ENCODE measurements at regions not wholly inside any gene's neighbourhood (a gene's known extent, or its start where the extent isn't known, plus 50 kb on each side); places are given as distances from the start of the nearest gene placed in this dataset.

GRCh38 chr7:53596230-53596629 lies 560.8 kb downstream of the POM121L12 start:
- H3K4me1 ChIP-seq = no peaks in the 10 kb centered on the region
- TF ChIP-seq POLR2A (IDR thresholded peaks at IDR 0.05) (no peak), CTCF (IDR thresholded peaks at IDR 0.05) (peak in 1 of 6 experiments; percentile 37)
- H3K36me3 ChIP-seq = no peaks in the 10 kb centered on the region
- WGBS, 2 donors = 32 to 33% methylated on average over 1 of the region's 1 CpG
- DNase-seq = no peak
- no peak overlapping the region for H3K4me3 ChIP-seq
- intact Hi-C loops (cut with DNase I) = no loop called here
- no peak overlapping the region for H3K27ac ChIP-seq
- H3K9me3 ChIP-seq = no peaks in the 10 kb centered on the region
- no peaks in the 10 kb centered on the region for H3K27me3 ChIP-seq

- peaks cover 0 to 12% (median 0%) of the 10 kb centered on the region in 3 donors for H3K4me1 ChIP-seq
- 67 to 76% methylated on average over 3 to 4 of the region's 4 CpGs for WGBS, 2 donors
- H3K27me3 ChIP-seq = no peaks in the 10 kb centered on the region
- no peaks in the 10 kb centered on the region for H3K9me3 ChIP-seq
- no peak overlapping the region for H3K4me3 ChIP-seq
- intact Hi-C loops (cut with DNase I) = no loop called here
- H3K36me3 ChIP-seq = no peaks in the 10 kb centered on the region
- no peak overlapping the region for H3K27ac ChIP-seq
- DNase-seq = no peak
- TF ChIP-seq POLR2A (IDR thresholded peaks at IDR 0.05) = no peak
- TF ChIP-seq CTCF (IDR thresholded peaks at IDR 0.05) = no peak
Measured at GRCh38 chr7:53600296-53600695, 564.9 kb downstream of the POM121L12 start.

GRCh38 chr7:53602817-53603418 lies 567.5 kb downstream of the POM121L12 start:
- Histone ChIP-seq H3K27ac (peak overlapping the region in 1 of 4 donors; percentile 29), H3K9me3 (no peaks in the 10 kb centered on the region), H3K27me3 (no peaks in the 10 kb centered on the region), H3K36me3 (no peaks in the 10 kb centered on the region), H3K4me3 (no peak overlapping the region), H3K4me1 (peaks cover 0 to 12% (median 0%) of the 10 kb centered on the region in 3 donors)
- 50% methylated on average over 2 to 5 of the region's 6 CpGs for WGBS, 2 donors
- TF ChIP-seq CTCF (IDR thresholded peaks at IDR 0.05) (no peak), POLR2A (IDR thresholded peaks at IDR 0.05) (no peak)
- intact Hi-C loops (cut with DNase I) = no loop called here
- DNase-seq = no peak

GRCh38 chr7:53603461-53603860 lies 568.0 kb downstream of the POM121L12 start:
- Histone ChIP-seq H3K9me3 (no peaks in the 10 kb centered on the region), H3K36me3 (no peaks in the 10 kb centered on the region), H3K27me3 (no peaks in the 10 kb centered on the region), H3K27ac (peak overlapping the region in 1 of 4 donors; percentile 29), H3K4me1 (peaks cover 0 to 12% (median 0%) of the 10 kb centered on the region in 3 donors), H3K4me3 (no peak overlapping the region)
- TF ChIP-seq CTCF (IDR thresholded peaks at IDR 0.05) (no peak), POLR2A (IDR thresholded peaks at IDR 0.05) (no peak)
- DNase-seq = no peak
- WGBS, 2 donors = 37% methylated on average over 6 of the region's 6 CpGs; no CpG with 5 or more reads in 1 of the 2 donors
- intact Hi-C loops (cut with DNase I) = no loop called here

GRCh38 chr7:53604201-53604600 lies 568.8 kb downstream of the POM121L12 start:
- 55 to 68% methylated on average over 6 of the region's 6 CpGs for WGBS, 2 donors
- H3K4me3 ChIP-seq = no peak overlapping the region
- H3K36me3 ChIP-seq = no peaks in the 10 kb centered on the region
- TF ChIP-seq POLR2A (IDR thresholded peaks at IDR 0.05) (no peak), CTCF (IDR thresholded peaks at IDR 0.05) (no peak)
- no peak overlapping the region for H3K27ac ChIP-seq
- no peaks in the 10 kb centered on the region for H3K27me3 ChIP-seq
- no peak for DNase-seq
- intact Hi-C loops (cut with DNase I) = no loop called here
- H3K4me1 ChIP-seq = peaks cover 0 to 13% (median 0%) of the 10 kb centered on the region in 3 donors
- no peaks in the 10 kb centered on the region for H3K9me3 ChIP-seq
